EL (cell line): ENCODE measurements at regions not wholly inside any gene's neighbourhood (a gene's known extent, or its start where the extent isn't known, plus 50 kb on each side); places are given as distances from the start of the nearest gene placed in this dataset.
"Not testable (repeated sequence)": the region's sequence is repeated elsewhere in the genome, so short reads cannot be mapped to it uniquely, and the experiment has no call there.

ENCODE experiments used
- DNase-seq: peaks from one replicate; pipeline ENCODE4 v3.0.0-alpha.2; 2016

DNA sequence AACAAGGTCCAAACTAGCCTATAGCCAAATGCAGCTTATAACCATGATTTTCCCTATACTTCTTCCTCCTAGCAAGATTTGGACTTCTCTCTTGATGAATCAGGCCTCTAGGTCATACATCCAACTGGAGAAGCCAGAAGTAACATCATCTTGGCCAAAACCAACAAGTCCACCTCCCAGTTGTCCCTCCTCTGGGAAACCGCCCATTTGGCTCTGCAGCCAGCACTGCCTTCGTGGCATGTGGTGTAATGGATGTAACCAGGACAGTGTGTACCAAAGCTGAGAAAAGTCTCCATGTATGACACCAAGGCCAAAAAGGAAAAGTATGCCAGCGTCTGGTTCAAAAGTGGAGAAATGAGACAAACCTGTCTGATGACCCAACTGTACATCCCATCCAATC is 59.3 kb upstream of the VASH1 start:
- no peak for DNase-seq

GRCh38 chr14:76705214-76705613 is 56.1 kb upstream of the VASH1 start:
- no peak for DNase-seq

- DNase-seq: not testable (repeated sequence)
Measured at GRCh38 chr14:76706207-76706606, 55.1 kb upstream of the VASH1 start.

DNA sequence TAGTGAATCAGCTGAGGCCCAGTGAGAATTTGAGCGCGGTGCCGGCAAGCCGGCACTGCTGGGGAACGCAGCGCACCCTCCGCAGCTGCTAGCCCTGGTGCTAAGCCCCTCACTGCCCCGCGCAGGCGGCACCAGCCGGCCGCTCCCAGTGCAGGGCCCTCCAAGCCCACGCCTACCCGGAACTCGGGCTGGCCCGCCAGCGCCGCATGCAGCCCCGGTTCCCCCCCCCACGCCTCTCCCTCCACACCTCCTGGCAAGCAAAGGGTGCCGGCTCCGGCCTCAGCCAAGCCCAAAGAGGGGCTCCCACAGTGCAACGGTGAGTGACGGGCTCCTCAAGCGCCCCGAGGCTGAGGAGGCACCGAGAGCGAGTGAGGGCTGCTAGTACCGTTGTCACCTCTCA is 54.5 kb upstream of the VASH1 start:
- no peak for DNase-seq

GRCh38 chr14:76708028-76708427 is 53.2 kb upstream of the VASH1 start:
- no peak for DNase-seq

DNA sequence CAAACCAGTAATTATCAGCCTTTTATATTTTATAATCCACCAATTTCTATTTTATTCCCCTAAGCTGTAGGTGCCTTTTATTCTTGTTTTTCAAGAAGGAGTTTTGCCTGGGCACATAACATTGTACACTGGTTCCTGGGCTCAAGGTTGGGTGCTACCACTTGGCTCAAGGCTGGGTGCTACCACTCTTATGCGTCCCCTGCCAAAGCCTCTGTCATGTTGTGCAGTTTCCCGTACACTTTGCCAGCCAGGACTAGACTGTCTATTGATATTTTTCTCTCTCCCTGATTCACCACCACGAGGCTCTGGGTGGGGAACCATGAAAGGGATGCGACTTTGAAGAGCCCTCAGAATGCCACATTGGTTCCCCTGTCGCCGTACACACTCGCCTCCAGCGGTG is 52.5 kb upstream of the VASH1 start:
- DNase-seq: no peak

GRCh38 chr14:76710056-76711010 is 50.9 kb upstream of the VASH1 start:
- peak; percentile 50 for DNase-seq
